IPS DF 19.7 (cell line): ENCODE measurements at regions not wholly inside any gene's neighbourhood (a gene's known extent, or its start where the extent isn't known, plus 50 kb on each side); places are given as distances from the start of the nearest gene placed in this dataset.
"Not testable (repeated sequence)": the region's sequence is repeated elsewhere in the genome, so short reads cannot be mapped to it uniquely, and the experiment has no call there.

Source experiments
- DNase-seq: peaks from one replicate; pipeline ENCODE4 v3.0.0-alpha.2; 2013; ENCODE audit warnings: low read depth, low spot score

DNA sequence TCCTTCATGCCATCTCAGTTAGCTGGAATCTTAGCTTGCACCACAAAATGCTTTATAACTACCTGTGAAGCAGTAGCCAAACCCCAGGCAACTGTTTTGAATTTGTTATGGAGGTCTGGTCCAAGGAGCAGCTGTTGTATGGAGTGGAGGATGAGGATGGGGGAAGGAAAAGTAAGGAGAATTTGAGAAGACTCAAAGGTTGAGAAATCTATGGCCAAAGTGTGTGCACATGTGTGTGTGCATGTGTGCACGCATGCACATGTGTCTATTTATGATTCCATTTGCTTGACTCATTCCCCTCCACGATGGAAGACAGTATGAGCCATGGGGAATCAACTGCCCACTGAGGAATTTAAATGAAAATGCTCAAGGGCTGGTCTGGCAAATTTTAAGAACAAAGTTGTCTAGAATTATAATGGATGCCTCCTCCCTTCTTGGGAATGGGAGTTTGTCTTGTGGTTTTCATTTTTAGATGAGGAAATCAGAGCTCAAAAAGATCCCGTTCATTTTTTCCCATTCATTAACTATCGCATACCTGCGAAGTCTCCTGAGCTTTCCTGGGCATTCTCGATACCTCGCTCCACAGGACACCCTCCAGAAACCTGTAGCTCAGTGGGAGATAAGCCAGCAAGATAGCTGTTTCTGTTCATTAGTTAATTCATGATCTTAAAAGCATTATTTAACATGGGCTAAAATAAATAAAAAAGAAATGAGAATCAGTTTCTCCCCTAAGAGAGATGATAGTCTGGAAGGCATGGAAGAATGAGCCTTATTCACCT is 152.3 kb upstream of the NEDD9 start:
- DNase-seq: no peak

DNA sequence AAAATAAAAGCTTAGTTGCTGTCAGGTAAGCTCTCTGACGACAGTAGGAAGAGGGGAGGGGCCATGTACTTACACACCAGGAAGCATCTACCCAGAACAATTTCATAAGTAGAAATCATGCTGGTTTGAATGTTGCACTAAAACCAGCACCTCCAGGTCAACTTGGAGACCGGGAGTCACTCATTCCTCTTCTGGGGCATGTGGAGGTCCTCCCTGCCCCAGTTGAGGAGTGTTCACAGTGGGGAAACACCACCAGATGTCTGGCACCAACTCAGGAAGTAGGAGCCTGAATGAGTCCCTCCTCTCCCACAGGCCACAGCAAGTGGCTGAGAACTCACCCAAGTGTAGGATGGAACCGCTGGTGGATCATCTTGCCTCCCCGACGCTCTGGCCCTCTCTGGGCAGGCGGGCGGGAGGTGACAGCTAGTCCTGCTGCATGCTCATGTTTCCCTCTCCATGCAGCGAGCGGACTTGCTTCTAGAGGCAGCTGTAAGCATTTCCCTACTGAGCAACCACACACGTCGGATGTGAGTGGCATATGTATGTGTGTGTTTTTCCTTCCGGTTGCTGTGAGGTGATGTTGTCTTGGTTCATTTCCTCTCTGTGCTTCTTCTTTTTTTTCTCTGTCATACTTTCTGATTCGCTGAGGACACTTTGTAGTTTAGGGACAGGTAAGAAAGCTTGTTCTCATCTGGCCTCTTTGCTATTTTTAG is 149.5 kb upstream of the NEDD9 start:
- no peak for DNase-seq

DNA sequence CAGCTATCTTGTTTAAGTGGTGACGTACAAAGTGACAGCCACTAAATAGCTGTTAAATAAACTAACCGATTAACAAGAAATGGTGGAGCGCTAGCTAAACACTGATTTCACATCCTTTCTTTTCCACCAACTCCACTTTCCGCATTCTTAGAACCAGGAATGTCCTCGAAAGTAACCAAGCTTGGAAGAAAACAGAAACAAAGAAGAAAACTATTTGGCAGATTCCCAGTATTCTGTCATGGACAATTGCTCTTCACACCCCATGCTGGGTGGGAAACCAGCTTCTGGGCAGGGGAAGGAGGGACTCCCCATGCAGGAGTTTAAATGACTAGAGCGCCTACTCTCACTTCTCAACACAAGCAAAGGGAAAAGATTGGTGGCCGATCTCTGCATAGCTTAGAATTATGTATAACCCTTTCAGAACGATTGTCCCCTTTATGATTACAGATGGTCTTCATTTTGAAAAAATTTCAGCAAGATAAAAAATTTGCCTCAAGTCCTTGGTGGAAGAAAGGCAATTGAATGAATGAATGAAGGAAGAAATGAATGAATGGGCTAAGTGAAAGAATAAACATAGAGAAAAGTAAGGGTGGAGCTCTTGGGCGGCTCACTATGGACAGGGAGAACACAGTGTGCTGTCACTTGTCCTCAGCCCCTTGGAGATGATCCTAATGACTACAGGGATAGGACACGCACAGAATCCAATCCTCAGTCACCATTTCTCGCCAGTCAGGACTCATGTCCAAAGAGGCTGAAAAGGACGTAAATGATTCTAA is 148.7 kb upstream of the NEDD9 start:
- DNase-seq: no peak

DNA sequence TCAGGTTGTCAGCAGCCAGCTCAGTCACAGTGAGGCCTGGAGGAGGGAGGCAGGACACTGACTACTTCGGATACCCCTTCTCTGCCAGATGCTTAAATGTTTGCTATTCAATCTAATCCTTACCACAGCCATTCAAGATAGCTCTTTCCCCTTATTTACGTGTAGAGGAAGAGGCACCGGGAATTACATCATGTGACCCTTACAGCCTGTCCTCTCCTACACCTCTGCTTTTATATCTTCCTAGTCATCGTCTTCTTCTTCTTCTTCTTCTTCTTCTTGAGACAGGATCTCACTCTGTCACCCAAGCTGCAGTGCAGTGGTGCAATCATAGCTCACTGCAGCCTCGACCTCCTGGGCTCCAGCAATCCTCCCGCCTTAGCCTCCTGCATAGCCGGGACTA is 148.1 kb upstream of the NEDD9 start:
- DNase-seq: no peak

DNA sequence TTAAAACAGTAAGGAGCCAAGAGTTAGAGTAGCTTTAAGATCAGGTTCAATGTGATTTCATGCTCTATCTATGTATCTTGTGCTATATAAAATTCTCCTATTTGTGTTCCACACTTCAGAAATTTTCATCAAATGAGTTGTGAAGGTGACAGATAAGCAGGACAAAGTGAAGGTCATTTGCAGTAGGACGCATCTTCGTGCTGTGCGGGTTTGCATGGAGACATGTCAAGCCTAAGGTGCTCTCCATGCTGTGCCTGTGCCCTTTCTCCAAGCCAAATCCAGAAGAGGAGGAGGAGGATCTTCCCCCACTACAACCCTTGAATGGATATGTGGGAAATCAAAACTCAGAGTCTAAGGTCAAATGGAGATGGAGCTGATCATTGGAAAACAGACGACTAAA is 147.3 kb upstream of the NEDD9 start:
- no peak for DNase-seq

DNA sequence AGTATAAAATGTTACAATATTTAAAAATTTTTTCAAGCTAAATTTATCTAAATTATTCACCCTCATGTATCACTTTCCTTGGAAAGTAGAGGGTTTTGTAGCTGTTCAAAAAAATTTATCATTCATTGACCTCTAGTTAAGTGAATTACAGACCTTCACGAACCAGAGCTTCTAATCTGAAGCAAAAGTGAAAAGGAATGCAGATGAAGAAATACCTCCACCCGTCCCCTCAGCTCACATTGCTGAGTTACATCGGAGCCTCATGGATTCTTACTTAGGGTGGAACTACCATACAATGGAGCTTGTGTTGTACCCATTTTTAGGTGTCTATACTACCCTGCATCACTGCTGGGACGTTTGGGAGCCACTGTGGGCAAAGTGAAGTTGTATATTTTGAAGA is 146.2 kb upstream of the NEDD9 start:
- DNase-seq: no peak

DNA sequence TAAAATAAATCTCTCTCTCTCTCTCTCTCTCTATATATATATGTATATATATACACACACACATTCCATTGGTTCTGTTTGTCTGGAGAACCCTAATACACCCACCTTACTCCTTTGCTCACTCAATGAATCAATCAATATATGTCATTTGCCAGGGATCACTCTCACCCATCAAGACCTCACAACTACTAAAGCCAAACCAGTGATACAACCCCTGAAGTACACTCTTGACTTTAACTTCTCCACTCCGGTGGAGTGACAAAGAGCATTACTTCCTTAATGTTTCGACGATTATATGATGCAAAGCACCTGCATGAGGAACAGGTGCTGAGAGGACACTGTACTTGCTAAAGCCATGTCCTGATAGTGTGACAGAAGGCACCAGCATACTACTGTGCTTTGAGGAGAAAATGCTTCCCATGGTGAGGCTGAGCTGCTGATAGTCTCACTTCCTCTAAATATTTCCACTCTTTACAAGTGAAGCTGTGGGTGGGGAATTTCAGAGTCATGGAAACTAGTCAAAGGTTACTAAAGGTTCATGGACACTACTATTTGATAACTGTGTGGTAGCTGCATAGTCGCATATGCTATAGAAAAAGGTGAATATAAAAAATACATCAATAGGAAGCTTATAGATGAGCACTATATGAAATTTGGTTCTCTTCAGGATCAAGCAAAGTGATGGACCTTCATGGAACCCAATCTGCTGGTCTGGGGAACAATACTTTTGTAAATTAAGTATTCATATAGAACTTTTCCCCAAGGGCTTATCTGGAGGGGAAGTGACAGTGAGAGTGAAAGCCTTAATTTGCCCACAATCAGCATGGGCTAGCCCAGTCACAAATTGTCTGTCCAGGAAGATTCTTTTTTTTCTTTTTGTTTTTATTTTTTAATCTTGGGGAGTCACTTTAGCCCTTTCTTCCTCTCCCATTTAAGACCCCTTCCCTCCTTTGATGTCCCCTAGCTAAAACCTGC is 141.9 kb upstream of the NEDD9 start:
- no peak for DNase-seq

DNA sequence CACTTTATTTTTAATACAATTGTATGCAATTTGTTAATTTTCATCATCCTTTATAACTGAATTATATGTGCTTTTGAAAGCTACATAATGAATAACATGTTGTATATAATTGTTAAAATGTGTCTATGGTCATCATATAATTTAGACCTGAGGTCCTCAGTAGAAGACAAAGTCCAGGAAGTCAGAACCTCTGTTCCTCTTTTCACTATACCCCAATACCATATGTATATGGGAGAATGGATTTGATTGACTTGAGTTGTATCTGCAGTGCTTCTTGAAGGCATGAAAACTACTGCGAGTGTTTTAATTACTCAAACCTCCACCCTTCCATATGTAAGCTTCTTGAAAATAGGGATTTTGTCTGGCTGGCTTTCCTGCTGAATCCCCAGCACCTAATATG is 140.7 kb upstream of the NEDD9 start:
- no peak for DNase-seq

DNA sequence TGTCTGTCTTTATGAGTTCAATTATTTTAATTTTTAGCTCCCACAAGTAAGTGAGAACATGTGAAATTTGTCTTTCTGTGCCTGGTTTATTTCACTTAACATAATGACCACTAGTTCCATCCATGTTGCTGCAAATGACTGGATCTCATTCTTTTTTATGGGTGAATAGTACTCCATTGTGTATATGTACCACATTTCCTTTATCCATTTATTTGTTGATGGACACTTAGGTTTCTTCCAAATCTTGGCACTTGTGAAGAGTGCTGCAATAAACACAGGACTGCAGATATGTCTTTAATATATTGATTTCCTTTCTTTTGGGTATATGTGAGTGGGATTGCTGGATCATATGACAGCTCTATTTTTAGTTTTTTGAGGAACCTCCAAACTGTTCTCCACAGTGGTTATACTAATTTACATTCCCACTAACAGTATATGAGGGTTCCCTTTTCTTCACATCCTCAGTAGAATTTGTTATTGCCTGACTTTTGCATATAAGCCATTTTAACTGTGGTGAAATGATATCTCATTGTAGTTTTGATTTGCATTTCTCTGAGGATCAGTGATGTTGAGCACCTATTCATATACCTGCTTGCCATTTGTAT is 139.8 kb upstream of the NEDD9 start:
- not testable (repeated sequence) for DNase-seq

DNA sequence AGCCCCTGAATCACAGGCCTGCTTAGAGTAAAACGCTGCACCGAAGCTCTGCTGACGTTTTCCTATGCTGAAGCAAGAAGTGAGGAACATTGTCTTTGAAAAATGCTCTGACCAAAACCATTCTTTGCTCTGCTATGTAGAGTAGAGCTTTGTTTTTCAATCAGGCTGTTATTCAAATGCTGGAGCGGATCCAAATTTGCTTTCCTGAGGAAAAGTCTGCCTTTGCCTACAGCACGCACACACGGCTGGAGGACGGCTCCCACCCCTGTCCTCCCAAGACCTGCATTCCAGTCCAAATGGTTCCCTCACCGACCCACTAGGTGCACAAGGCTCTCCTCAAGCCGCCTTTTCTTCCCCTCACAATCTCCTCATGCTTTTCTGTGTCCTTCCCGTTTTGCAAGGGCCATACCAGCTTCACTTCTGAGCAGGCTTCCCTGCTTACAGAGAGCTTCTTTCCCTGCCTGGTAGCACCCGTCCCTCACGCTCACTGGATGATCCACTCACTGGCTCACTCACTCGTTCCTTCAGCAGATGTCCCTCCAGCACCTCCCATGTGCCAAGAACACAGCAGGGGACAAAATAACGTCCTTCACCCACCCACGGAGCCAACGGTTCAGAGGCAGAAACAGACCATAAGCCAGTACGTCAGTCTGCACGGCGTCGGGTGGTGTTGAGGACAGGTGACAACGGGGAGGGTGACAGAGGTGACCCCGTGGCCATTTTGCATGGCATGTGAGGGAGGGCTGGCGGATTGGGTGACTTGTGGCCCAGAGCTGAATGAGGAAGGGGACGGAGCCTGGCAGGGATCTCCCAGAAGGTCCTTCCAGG is 137.9 kb upstream of the NEDD9 start:
- DNase-seq: no peak

DNA sequence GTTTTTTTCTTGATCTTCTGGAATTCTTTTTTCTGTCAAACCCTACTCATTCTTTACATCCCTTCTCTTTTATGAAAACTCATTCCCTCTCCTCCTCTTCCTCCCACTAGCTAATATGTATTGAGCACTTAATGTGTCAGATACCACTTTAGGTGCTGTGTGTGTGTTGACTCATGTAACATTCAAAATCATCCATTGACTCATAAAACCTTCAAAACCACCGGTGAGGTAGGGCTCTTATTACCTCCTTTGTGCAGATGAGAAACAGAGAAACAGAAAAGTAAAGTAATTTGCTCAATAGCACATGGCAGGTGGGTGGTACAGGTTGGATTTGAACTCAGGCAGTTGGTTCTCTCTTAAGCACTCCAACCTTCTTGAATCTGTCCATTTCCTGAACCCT is 136.3 kb upstream of the NEDD9 start:
- DNase-seq: no peak

DNA sequence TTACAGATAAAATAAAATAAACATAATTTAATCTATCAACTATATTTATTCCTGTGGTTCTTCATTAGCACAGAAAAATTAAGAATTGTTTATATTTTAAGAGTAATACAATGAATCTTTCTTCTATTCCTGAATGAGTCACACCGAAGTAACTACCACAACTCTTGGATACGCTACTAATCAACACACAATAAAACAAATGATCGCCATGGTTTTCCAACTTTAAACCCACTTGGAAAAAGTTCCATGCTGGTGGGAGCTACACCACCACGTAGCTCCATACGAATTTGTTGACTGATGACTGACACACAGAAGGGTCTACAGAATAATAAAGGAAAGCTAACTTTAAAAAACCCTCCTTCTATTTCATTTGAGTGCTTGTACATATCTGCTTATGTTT is 135.8 kb upstream of the NEDD9 start:
- no peak for DNase-seq

DNA sequence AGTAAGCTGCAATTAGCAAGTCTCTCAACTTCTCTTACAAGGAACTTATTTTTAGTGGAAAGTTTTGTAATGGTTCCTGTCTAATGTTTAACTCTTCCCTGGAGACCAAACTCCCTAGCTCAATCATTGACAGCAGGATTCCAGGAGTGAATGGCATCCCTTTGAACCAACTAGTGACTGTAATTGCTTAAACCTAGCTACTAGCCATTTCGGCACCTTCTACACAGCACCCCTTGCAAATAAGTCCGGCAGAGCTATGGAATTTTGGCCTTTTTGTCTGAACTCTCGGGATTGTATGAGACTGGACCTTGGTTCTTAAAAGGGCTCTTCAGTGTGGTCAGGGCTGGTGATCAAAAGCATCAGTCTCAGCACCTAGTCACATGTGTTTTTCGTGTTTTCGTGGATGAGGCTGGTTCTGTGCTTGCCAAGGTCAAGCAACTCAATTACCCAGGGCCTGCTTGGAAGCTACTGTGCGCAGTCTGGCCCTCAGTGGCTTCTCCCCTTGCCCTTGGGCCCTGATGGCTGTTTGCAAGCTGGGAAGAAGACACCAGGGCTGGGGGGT is 135.3 kb upstream of the NEDD9 start:
- DNase-seq: no peak

DNA sequence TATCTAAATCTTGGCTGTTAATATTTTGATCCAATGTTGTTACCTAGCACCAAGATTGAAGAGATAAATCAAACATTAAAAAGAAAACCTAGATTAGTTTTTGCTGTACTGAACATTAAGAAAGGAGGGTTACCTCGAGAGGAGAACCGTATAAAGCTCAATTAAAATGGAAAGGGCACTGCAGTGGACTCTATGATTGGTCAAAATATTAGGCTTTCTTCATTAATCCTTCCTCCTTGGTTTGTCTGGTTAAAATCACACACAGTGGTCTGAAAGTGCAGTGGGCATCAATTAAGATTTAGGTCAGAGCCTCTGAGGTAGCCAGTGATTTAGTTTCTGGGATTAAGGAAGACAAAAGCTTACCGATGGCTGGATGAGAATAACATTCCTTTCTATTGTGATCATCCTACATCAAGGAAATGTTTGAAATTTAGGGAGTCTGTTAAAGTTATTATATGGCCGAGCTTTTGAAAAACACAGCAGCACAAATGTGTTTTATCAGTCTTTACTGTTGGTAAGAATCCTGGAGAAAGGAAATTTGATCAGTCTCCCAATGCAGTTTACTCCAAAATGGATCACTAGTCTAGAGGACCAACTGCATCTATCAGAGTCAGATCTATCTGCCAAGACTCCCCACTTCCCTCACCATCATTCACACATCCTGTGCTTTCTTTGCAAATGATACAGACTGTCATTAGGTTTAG is 134.6 kb upstream of the NEDD9 start:
- no peak for DNase-seq

DNA sequence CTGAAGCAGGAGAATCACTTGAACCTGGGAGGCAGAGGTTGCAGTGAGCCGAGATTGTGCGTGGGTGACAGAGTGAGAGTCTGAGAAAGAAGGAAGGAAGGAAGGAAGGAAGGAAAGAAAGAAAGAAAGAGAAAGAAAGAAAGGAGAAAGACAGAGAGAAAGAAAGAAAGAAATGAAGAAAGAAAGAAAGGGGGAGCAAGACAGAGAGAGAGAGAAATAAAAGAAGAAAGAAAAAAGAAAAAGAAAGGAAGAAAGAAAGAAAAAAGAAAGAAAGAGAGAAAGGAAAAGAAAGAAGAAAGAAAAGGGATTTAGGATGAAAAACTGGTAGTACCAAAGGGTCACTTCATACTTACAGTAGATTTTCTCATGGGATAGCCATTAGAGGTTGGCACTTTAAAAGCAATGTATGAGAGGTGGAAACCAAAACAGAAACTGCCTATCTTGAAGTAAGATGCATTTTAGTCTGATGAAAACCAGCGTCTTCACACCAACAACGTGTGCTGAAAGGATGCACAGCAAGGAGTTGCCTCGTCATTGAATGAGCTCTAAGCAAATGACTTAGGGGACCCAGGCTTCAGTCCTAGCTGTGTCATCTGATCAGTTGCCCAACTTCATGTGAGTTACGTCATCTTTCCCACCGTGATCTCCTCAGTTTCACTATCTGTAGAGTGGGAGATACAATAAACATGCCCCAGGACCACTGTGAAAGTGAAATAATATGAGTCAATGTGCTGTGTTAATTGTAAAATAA is 133.9 kb upstream of the NEDD9 start:
- DNase-seq: no peak

DNA sequence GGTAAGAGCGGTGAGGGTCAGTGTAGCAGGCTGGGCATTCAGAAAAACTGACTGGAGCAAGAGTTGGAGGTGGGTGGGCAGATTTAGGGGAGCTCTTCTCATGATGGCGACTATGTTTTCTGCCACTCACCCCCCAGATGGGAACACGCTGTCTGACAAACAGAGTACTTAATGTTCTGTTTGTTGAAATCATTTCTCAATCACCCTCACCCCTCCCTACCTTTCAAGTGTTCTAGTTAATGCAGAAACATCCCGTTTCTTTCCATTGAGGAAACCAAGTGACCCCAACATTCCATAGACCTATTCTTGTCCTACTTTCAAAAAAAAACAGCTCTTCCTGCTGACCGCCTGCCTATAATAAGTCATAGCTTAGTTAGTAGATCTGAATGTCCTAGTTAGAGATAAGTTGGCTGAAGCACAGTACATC is 132.5 kb upstream of the NEDD9 start:
- DNase-seq: no peak

DNA sequence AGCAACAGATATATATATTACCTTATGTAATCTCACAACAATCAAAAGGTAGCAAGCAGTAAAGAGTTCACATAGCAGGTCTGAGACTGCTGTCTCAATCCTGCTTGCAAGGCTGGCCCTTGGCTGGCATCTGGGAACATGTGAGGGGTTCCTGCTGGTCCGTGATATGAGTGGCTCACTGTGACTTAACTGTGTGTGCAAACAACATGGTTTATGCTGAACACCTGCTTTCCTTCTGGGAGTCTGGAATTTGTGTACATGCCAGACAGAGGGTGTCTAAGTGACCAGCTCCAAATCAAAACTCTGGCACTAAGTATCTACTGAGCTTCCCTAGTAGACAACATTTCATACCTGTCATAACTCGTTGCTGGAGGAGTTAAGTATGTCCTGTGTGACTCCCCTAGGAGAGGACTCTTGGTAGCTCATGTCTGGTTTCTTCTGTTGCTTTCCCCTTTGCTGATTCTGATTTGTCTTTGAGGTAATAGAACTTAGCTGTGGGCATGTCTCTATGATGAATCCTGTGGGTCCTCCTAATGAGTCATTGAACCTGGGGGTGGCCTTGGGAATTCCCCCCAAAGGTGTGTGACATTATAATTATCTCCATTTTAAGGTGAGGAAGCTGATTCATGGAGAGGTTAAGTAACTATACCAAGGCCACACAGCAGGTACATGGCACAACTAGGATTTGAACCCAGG is 131.6 kb upstream of the NEDD9 start:
- no peak for DNase-seq

DNA sequence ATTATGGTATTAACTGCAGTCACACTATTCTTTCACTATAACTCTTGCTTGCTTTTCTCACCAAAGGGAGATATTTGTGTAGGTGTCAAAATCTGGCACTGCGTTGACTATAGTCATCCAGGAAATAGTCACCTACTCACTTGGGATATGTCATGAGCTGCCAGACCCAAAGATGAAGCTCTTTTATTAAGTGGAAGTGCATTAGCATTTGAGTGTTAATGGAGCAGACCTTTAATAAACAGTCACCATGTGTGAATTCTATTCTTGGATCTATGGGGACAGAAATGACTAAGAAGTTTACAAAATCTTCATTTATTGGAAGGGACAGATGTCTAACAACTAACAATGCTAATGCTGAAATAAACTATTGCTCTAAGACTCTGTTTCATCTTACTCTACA is 130.1 kb upstream of the NEDD9 start:
- no peak for DNase-seq
